BLaER1 treated with 17β-estradiol and CSF1 and Interleukin-3, amounts not matched to agents 10 nM and 100 nM (cell line): ENCODE measurements at regions not wholly inside any gene's neighbourhood (a gene's known extent, or its start where the extent isn't known, plus 50 kb on each side); places are given as distances from the start of the nearest gene placed in this dataset.

Source experiments
- H3K27ac ChIP-seq, 11 experiments: shearing (Covaris generic); formaldehyde crosslinking; 2 replicates each; pipeline ENCODE4 v1.8.1; 2022
- H3K27me3 ChIP-seq, 11 experiments: shearing (Covaris generic); formaldehyde crosslinking; 2 replicates each; pipeline ENCODE4 v1.8.1; 2022
- H3K36me3 ChIP-seq, 11 experiments: shearing (Covaris generic); formaldehyde crosslinking; 2 replicates each; pipeline ENCODE4 v1.8.1; 2022
- H3K4me1 ChIP-seq, 10 experiments: shearing (Covaris generic); formaldehyde crosslinking; 2 replicates each; pipeline ENCODE4 v1.8.1; 2022
- H3K4me2 ChIP-seq, 11 experiments: shearing (Covaris generic); formaldehyde crosslinking; 2 replicates each; pipeline ENCODE4 v1.8.1; 2022
- H3K4me3 ChIP-seq, 10 experiments: shearing (Covaris generic); formaldehyde crosslinking; 2 replicates each; pipeline ENCODE4 v1.8.1; 2022
- H3K9ac ChIP-seq, 11 experiments: shearing (Covaris generic); formaldehyde crosslinking; 2 replicates each; pipeline ENCODE4 v1.8.1; 2022
- H3K9me3 ChIP-seq, 11 experiments: shearing (Covaris generic); formaldehyde crosslinking; replicated peaks in 1 of 11; 2 replicates each; pipeline ENCODE4 v1.8.1; 2022
- H4K20me1 ChIP-seq, 11 experiments: shearing (Covaris generic); formaldehyde crosslinking; 2 replicates each; pipeline ENCODE4 v1.8.1; 2022
- Cebpa-rat ChIP-seq, 11 experiments: shearing (Covaris generic); IDR thresholded peaks; 2 replicates each; pipeline ENCODE4 v1.8.1; 2022

GRCh38 chr2:47300081-47300480 lies 69.0 kb upstream of the EPCAM start:
- no peaks in the 10 kb centered on the region for H3K9me3 ChIP-seq
- peak overlapping the region; percentile 69 to 91 (median 82) for H3K4me2 ChIP-seq
- no peaks in the 10 kb centered on the region for H3K36me3 ChIP-seq
- no peaks in the 10 kb centered on the region for H3K27me3 ChIP-seq
- peaks cover 43 to 87% (median 74%) of the 10 kb centered on the region in 10 experiments for H3K4me1 ChIP-seq
- no peaks in the 10 kb centered on the region for H4K20me1 ChIP-seq
- H3K9ac ChIP-seq: peak overlapping the region in 7 of 11 experiments; percentile 16 to 57 (median 37); a peak in 9 of 22 replicates
- H3K27ac ChIP-seq: peak overlapping the region in 9 of 11 experiments; percentile 59 to 80 (median 67); a peak in 19 of 22 replicates
- H3K4me3 ChIP-seq: peak overlapping the region in 1 of 10 experiments; percentile 6; a peak in 1 of 20 replicates
- TF ChIP-seq Cebpa-rat (IDR thresholded peaks at IDR 0.05): no peak

DNA sequence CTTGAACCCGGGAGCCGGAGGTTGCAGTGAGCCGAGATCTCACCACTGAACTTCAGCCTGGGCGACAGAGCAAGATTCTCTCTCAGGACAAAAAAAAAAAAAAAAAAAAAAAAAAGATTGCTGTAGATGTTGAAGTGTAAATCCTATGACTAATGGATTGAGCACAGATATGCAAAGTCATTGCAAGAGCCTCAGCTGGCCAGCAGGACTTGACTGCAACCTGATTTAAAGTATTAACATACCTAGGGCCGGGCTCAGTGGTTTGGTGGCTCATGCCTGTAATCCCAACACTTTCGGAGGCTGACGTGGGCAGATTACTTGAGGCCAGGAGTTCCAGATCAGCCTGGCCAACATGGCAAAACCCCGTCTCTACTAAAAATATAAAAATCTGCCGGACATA lies 69.6 kb upstream of the EPCAM start:
- Histone ChIP-seq H3K27me3 (no peaks in the 10 kb centered on the region), H3K36me3 (no peaks in the 10 kb centered on the region), H4K20me1 (no peaks in the 10 kb centered on the region), H3K4me3 (no peak overlapping the region), H3K4me1 (peaks cover 43 to 91% (median 74%) of the 10 kb centered on the region in 10 experiments), H3K9me3 (no peaks in the 10 kb centered on the region), H3K27ac (peak overlapping the region in 9 of 11 experiments; percentile 59 to 80 (median 67); a peak in 16 of 22 replicates), H3K4me2 (peak overlapping the region; percentile 69 to 91 (median 82); a peak in 21 of 22 replicates), H3K9ac (0 out of 22 replicates have a peak overlapping the region, but pooled peaks of 1 of the 11 experiments have one; percentile 53)
- no peak for TF ChIP-seq Cebpa-rat (IDR thresholded peaks at IDR 0.05)

GRCh38 chr2:47298771-47299170 lies 70.3 kb upstream of the EPCAM start:
- H3K9ac ChIP-seq: no peak overlapping the region
- no peaks in the 10 kb centered on the region for H3K9me3 ChIP-seq
- H3K4me1 ChIP-seq: peaks cover 43 to 90% (median 73%) of the 10 kb centered on the region in 10 experiments
- no peak overlapping the region for H3K4me3 ChIP-seq
- H4K20me1 ChIP-seq: no peaks in the 10 kb centered on the region
- no peaks in the 10 kb centered on the region for H3K27me3 ChIP-seq
- no peaks in the 10 kb centered on the region for H3K36me3 ChIP-seq
- no peak for TF ChIP-seq Cebpa-rat (IDR thresholded peaks at IDR 0.05)
- H3K4me2 ChIP-seq: peak overlapping the region in 8 of 11 experiments; percentile 30 to 91 (median 72); a peak in 13 of 22 replicates
- peak overlapping the region in 3 of 11 experiments; percentile 9 to 25 (median 17); a peak in 1 of 22 replicates for H3K27ac ChIP-seq

- peak overlapping the region in 2 of 11 experiments; percentile 54 to 59; a peak in 2 of 22 replicates for H3K27ac ChIP-seq
Observed at GRCh38 chr2:47297767-47298425, 71.2 kb upstream of the EPCAM start.

DNA sequence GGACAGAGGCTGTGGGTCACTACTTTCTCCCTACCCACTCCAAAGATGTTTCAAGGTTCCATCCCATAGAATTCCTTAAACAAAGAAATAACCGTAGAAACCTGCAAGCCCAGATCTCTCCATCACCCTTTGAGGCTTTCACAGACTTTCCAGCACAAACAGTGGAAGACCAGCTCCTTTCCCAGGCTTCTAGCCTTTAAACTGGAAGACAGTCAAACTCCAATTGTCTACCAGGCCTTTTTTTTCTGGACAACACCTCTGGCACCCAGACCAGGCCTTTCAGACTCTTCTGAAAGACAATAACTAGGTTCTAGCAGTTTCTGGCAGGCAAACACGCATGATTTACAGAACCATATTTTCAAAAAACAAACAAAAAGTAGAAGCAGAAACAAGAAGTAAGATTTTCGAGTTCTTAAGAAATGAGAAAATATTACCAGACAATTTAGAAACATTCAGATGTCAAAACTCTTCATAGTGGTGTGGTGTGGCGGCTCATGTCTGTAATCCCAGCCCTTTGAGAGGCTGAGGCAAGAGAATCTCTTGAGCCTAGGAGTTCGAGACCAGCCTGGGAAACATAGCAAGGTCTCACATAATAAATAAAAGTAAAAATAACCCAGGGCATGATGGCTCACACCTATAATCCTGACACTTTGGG lies 73.0 kb upstream of the EPCAM start:
- Histone ChIP-seq H3K27me3 (no peaks in the 10 kb centered on the region), H3K9ac (no peak overlapping the region), H3K4me2 (peak overlapping the region in 5 of 11 experiments; percentile 5 to 50 (median 30); a peak in 6 of 22 replicates), H3K27ac (peak overlapping the region in 1 of 11 experiments; percentile 19; a peak in 3 of 22 replicates), H3K36me3 (no peaks in the 10 kb centered on the region), H3K4me1 (peaks cover 30 to 64% (median 48%) of the 10 kb centered on the region in 10 experiments), H4K20me1 (no peaks in the 10 kb centered on the region), H3K9me3 (no peaks in the 10 kb centered on the region), H3K4me3 (no peak overlapping the region)
- no peak for TF ChIP-seq Cebpa-rat (IDR thresholded peaks at IDR 0.05)

More at GRCh38 chr2:47297767-47298425, 71.2 kb upstream of the EPCAM start:
- H3K9ac ChIP-seq: no peak overlapping the region
- H3K4me3 ChIP-seq: no peak overlapping the region
- no peaks in the 10 kb centered on the region for H3K36me3 ChIP-seq
- no peaks in the 10 kb centered on the region for H4K20me1 ChIP-seq
- H3K27me3 ChIP-seq: no peaks in the 10 kb centered on the region
- no peaks in the 10 kb centered on the region for H3K9me3 ChIP-seq
- H3K4me2 ChIP-seq: peak overlapping the region in 10 of 11 experiments; percentile 30 to 91 (median 48); a peak in 18 of 22 replicates
- peak in 2 of 11 experiments; percentile 21 to 23; a peak in 1 of 22 replicates for TF ChIP-seq Cebpa-rat (IDR thresholded peaks at IDR 0.05)
- H3K4me1 ChIP-seq: peaks cover 43 to 82% (median 64%) of the 10 kb centered on the region in 10 experiments

- no peak for TF ChIP-seq Cebpa-rat (IDR thresholded peaks at IDR 0.05)
- Histone ChIP-seq H3K27me3 (no peaks in the 10 kb centered on the region), H3K36me3 (no peaks in the 10 kb centered on the region), H3K27ac (no peak overlapping the region), H3K4me3 (no peak overlapping the region), H4K20me1 (no peaks in the 10 kb centered on the region), H3K4me1 (peaks cover 22 to 56% (median 40%) of the 10 kb centered on the region in 10 experiments), H3K9ac (no peak overlapping the region), H3K4me2 (peak overlapping the region in 2 of 11 experiments; percentile 10 to 39; a peak in 3 of 22 replicates), H3K9me3 (no peaks in the 10 kb centered on the region)
Observed at GRCh38 chr2:47295131-47295980, 73.8 kb upstream of the EPCAM start.

- H3K36me3 ChIP-seq: no peaks in the 10 kb centered on the region
- 0 out of 22 replicates have a peak overlapping the region, but pooled peaks of 1 of the 11 experiments have one; percentile 2 for H3K4me2 ChIP-seq
- H4K20me1 ChIP-seq: no peaks in the 10 kb centered on the region
- no peak for TF ChIP-seq Cebpa-rat (IDR thresholded peaks at IDR 0.05)
- no peak overlapping the region for H3K27ac ChIP-seq
- peaks cover 15 to 42% (median 27%) of the 10 kb centered on the region in 10 experiments; a peak in 19 of 20 replicates for H3K4me1 ChIP-seq
- H3K9ac ChIP-seq: no peak overlapping the region
- no peak overlapping the region for H3K4me3 ChIP-seq
- H3K27me3 ChIP-seq: no peaks in the 10 kb centered on the region
- H3K9me3 ChIP-seq: no peaks in the 10 kb centered on the region
Observed at GRCh38 chr2:47293976-47294375, 75.1 kb upstream of the EPCAM start.

DNA sequence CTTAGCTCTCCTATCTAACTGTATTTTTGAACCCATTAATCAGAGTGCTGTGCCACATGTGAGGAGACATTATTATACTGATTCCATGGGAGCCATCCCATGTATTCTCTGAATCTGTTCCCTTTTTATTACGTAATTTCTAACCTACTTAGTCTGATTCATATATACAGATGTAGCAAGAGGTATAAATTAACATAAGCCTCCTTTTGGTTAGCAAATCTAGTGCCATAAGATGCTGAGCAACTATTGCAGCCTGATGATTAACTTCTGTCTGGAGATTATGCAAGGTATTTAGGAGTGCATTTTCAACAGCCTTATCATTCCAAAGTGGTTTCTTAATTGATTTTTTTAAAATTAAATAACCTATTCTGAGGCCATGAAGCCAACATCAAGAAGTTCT lies 80.2 kb upstream of the EPCAM start:
- no peaks in the 10 kb centered on the region for H3K9me3 ChIP-seq
- no peaks in the 10 kb centered on the region for H3K36me3 ChIP-seq
- H3K9ac ChIP-seq: no peak overlapping the region
- no peaks in the 10 kb centered on the region for H3K27me3 ChIP-seq
- no peak overlapping the region for H3K4me2 ChIP-seq
- no peak overlapping the region for H3K4me3 ChIP-seq
- TF ChIP-seq Cebpa-rat (IDR thresholded peaks at IDR 0.05): peak in 2 of 11 experiments; percentile 29 to 46; a peak in 1 of 22 replicates
- no peak overlapping the region for H3K27ac ChIP-seq
- peaks cover 0 to under 1% (median 0%) of the 10 kb centered on the region in 10 experiments; a peak in 2 of 20 replicates for H3K4me1 ChIP-seq
- H4K20me1 ChIP-seq: no peaks in the 10 kb centered on the region
